SIG-M5 treated with dmso at 0.1 percent for 504 hours (cell line): ENCODE measurements at regions not wholly inside any gene's neighbourhood (a gene's known extent, or its start where the extent isn't known, plus 50 kb on each side); places are given as distances from the start of the nearest gene placed in this dataset.
"Not testable (repeated sequence)": the region's sequence is repeated elsewhere in the genome, so short reads cannot be mapped to it uniquely, and the experiment has no call there.

Source experiments
- DNase-seq: peaks from one replicate; lab custom pipeline; 2025; ENCODE audit not compliant: unreplicated experiment; lab: John Stamatoyannopoulos, UW

DNA sequence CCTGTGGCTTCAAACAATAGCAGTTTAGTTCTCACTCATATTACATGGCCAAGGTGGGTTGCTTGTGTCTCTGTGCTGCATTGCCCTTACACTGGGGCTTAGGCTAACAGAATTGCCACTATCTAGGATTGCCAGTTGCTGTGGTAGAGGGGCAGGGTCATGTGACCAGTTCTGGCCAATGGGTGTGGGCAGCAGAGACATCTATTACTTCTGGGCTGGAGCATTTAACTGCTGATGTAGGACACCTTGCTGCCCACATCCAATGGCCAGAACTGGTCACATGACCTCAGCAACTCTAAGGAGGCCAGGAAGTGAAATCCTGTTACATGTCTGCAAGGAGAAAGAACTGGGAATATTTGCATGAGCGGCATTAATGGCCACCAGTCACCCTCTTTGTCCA lies 199.3 kb downstream of the C9orf152 start:
- DNase-seq: no peak

DNA sequence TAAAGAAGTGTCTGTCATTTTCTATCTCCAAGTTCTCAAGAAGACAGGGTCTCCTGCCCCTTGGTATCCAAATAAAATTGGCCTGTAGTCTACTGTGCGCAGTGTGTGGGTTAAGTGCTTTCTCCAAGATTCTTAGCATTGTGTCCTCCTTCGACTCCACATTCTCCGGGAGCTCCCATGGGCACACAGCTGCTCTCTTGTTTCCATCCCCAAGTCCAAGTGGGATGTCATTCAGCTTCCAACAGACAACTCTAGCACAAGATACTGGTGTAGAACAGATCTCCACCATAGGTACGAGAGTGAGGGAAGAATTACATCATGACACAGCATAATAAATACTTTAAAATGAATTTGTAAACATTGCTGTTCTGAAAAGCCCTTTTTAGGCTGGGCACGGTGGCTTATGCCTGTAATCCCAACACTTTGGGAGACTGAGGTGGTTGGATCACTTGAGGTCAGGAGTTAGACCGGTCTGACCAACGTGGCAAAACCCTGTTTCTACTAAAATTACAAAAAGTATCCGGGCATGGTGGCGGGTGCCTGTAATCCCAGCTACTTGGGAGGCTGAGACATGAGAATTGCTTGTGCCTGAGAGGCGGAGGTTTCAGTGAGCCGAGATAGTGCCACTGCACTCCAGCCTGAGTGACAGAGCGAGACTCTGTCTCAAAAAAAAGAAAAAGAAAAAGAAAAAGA lies 196.2 kb downstream of the C9orf152 start:
- no peak for DNase-seq

DNA sequence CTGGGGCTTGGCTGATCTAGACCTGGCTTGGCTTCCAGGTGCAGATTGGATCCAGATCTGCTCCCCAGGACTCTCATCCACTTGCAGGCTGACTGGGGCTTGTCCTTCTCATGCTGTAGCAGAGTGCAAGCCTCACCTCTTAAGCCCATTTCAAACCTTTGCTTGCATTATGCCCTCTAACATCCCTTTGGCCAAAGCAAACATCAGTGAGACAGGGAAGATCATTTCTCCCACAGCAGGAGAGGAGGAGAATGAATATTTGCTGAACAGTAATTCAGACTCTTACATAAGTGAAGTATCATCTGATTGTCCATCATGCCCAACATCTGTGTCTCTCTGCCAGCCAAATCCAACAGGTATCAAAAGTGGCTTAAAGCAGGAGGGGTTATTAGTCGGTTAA lies 194.9 kb downstream of the C9orf152 start:
- DNase-seq: no peak

DNA sequence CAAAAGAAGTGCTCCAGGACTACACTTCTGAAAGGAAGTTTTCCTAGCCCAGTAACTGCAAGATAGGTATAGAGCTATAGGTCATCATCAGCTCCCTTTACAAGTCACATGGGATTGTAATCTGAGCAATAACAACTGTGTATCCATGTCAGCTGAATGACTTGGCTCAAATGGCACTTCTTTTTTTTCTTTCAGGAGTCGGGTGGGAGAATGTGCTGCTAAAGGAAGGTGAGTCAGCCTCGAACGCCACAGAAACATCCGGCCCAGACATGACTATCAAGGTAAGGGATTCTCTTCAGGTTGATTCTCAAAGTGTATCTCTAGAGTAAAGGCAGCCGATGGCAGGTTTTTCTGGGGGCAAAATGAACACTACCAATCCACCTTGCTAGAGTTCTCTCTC lies 192.2 kb downstream of the C9orf152 start:
- no peak for DNase-seq

DNA sequence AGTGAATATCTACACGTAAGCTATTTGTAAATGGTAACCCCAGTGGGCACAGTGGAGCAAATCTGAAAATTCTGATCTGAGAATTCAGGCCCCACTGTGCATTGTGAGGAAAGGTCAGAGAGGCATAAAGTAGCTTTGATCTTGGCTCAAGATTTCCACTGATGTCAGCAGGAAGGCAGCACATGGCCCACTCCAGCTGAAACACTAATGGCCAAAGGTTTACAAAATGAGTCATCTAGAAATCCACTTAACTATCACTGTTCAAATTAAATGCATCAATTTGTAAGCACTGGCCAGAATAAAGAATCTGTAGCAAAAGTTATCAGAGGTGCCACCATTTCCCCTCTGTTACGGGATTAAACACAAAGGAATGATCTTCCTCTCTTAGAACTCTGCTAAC lies 191.6 kb downstream of the C9orf152 start:
- DNase-seq: no peak

DNA sequence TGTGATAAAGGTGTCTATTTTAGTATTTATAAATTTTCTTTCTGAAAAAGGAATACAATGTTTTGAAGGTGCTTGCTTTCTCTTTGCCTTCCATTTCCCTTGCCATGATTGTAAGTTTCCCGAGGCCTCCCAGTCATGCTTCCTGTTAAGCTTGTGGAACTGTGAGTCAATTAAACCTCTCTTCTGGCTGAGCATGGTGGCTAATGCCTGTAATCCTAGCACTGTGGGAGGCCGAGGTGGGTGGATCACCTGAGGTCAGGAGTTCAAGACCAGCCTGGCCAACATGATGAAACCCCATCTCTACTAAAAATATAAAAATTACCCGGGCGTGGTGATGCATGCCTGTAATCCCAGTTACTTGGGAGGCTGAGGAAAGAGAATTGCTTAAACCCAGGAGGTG lies 187.7 kb downstream of the C9orf152 start:
- DNase-seq: not testable (repeated sequence)

DNA sequence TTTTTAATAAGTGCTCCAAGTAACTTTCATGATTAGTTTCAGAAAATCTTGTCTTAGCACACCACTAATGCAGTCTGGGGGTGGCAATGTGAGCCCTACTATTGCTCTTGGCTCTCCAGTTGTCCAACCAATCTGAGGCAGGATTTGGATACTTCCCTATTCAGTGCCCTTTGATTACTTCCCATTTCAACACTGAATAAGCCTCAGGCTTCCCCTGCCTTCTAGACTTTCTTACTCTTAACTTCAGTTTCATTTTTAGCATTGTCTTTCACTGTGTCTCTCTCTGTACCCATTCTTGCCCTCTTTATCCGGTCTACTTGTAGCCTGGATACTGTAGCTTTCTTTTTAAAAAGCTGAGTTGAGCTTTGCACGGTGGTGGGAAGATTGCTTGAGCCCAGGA lies 186.1 kb downstream of the C9orf152 start:
- peak; percentile 91 for DNase-seq

DNA sequence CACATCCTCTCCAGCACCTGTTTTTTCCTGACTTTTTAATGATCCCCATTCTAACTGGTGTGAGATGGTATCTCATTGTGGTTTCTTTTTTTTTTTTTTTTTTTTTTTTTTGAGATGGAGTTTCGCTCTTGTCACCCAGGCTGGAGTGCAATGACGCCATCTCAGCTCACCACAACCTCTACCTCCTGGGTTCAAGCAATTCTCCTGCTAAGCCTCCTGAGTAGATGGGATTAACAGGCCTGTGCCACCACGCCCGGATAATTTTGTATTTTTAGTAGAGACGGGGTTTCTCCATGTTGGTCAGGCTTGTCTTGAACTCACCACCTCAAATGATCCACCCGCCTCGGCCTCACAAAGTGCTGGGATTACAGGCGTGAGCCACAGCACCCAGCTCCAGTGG lies 184.7 kb downstream of the C9orf152 start:
- DNase-seq: not testable (repeated sequence)

DNA sequence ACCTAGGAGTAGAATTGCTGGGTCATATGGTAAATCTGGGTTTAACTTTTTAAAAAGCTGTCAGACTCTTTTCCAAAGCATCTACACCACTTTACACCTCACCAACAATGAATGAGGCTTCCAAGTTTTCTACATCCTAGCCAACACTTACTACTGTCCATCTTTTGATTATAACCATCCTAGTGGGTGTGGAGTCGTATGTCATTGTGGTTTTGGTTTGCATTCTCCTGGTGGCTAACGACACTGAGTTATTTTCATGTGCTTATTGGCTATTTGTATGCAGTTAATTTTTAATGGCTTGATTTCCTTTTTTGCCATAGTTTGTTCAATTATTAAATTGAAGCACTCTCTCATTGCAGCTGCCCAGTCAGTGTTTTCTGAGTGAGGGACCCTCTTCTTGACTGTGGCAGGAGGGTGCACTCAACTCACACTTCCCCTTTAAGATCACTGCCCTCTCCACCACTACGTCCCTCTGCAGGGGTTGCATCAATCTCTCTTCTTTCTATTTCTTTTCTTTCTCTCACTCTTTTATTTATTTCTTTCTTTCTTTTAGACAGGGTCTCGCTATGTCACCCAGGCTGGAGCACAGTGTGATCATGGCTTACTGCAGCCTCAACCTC lies 182.3 kb downstream of the C9orf152 start:
- peak; percentile 7 for DNase-seq

DNA sequence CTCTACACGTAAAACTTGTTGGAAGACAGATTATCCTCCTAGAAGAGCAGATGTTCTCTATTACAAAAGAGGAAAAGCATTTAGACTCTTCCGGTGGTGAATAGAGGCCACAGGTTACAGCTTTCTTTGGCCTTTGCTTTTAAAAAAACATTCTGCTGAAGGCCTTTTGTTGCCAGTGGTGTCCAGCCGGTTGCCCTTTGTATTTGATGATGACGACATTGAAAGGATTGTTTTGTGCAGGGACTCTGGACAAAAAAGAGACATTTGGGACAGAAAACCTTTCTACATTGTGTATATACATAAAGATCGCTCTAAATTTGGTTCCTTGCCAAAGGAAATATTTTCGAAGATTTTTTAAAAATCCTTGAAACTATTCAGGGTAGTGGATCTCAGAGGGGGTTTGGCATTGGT lies 180.3 kb downstream of the C9orf152 start:
- no peak for DNase-seq

DNA sequence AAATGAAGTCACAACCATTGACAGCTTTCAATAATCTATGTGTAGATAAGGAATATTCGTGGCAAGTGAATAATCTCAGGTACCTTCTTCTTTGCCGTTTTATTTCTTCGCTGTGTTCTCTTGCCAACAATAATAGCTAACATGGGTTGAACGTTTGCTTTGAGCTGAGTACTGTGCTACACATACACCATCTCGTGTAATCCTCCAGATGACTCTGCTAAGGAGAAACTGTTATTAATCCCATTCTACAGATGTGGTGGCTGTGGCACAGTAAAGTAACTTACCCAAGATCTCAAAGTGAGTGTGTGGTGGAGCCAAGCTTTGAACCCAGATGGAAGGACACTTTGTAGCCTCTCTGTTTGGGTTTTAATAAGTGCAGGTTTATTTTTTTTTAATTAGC lies 179.7 kb downstream of the C9orf152 start:
- DNase-seq: no peak

DNA sequence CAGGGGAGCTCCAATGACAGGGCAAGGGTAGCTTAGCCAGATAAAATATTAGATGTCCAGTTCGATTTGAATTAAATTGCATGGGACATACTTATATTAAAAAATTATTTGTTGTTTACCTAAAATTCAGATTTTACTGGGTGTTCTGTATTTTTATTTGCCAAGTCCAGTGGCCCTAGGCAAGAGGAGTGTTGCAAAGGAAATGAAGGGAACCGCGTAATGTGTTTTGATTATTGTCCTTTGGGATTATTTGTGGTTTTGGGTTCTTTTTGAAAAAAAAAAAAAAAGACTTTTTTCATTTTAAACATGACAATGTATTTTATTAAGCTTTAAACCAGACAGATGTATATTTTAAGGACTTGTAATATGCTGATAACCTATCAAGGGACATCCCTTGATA lies 179.3 kb downstream of the C9orf152 start:
- no peak for DNase-seq

DNA sequence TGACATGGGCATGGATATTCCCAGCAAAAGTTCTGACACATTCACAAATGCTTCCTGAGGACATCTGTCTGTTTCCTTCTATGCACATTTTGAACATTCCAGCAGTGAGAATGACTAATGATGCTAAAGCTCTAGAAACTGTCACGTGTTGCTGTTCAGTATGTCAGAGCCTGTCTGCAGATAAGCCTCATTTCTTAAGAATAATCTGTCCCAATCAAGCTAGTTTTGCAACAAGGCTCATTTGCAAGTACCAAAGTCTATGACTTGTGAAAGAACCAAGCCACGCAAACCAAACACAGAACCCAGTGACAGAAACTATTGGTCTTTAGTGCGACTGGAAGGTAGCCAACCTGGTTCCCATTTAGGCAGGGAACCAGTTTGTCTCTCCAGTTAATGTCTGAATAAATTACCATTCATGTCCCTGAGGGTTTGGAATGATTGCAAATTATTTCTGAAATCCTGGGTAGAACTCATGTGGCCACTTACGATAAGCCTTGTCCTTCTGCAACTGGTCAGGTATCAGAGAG lies 178.5 kb downstream of the C9orf152 start:
- peak; percentile 75 for DNase-seq

DNA sequence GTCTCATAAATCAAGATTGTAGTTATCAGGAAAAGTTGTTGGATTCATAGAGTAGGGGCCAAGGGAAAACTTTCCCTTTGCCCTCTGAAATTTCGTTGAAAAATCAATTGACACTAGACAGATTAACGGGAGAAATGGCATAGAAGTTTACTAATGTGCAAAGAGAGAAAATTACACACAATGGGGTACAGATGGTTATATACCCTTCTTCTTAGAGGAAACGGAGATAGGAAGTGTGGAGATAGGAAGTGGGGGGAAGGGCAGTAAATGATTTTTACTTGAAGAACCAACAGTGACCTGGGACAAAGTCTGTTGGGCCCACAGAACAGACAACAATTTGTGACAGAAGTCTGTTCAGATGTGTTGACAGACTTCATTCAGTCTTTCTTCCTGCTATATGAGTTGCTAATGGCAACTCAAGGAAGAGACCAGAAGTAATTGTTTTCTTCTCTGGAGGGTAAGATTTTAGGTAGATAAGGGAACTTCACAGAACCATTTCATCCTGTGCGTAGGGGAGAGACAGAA lies 177.9 kb downstream of the C9orf152 start:
- no peak for DNase-seq

DNA sequence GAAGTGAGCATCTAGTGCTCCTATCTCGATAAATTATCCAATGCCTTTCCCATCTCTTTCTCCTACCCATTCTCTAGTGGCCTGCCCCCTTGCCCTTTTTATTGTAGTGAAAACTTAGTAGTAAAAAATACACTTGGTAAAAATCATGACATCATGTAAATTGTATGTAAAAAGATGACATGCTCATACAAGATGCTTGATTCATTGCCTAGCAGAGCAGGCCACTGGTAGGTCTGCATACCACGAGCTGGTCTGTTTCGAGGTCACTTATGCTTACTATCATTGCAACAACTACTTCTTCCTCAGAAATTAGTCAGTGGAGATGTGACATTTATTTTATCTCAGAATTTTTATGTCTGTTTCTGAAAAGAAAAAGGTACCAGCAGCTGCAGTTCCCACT lies 177.3 kb downstream of the C9orf152 start:
- DNase-seq: no peak

DNA sequence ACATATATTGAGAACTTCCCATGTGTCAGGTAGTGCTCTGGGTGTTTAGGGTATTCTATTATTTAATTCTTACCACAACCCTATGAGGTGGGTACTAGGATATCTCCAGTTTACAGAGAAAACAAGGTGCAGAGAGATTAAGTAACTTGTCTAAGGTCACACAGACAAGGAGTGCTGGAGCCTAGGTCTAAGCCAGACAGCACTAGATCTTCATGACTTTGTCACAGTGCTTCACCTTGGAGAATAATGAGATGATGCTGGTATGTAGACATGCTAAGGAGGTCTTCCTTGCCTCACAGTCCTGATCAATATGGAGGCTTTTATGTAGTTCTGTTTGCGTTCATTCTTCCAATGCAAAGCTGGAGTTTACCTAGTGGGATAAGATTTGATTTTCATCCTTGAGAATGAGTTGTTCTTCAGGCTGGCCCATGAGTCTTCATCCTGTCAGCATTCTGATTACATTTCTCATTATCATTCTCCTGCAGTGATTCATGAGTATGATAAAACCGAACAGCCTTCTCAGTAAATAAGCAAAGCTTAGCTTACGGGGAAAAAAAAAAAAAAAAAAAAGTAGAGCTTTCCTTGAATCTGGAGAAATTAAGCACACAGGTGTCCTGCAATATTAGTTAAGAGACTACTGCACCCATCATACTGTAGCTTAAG lies 176.3 kb downstream of the C9orf152 start:
- DNase-seq: no peak

DNA sequence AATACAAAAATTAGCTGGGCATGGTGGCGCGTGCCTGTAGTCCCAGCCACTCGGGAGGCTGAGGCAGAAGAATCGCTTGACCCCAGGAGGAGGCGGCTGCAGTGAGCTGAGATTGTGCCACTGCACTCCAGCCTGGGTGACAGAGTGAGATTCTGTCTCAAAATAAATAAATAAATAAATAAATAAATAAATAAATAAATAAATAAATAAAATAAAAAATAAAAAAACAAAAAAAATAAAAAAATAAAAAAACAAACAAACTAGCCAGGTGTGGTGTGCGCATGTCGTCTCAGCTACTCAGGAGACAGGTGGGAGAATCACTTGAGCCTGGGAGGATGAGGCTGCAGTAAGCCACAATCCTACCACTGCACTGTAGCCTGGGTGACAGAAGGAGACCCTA lies 175.4 kb downstream of the C9orf152 start:
- DNase-seq: not testable (repeated sequence)

DNA sequence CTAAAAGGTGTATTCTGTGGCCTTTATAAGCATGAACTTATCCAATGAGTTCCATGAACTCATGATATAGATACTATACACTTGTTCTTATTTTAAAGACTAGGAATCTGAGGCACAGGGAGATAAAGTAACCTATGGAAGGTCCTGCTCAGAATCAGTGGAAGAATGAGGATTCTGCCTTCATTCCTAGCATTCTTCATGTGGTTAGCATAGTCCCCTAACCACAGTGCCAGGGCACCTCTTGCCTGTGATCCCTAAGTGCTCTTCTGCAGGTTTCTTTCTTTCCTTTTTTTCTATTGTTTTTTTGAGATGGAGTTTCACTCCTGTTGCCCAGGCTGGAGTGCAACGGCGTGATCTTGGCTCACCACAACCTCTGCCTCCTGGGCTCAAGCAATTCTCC lies 174.1 kb downstream of the C9orf152 start:
- no peak for DNase-seq

DNA sequence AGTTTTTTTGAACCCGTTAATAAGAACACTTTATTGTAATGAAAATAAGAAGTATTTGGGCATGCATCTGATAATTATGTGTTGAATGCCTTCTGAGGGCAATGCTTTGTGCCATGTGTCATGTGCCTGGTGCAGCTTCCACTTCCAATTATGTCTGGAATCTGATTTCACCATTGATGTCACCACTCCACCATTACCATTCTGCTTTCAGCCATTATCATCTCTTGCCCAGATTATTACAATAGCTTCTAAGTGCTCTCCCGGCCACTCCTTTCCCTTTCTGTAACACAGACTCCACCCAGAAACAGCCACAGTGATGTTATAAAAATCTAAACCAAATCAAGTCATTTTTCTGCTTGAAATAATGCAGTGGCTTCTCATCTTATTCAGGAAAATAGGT lies 171.7 kb downstream of the C9orf152 start:
- no peak for DNase-seq

DNA sequence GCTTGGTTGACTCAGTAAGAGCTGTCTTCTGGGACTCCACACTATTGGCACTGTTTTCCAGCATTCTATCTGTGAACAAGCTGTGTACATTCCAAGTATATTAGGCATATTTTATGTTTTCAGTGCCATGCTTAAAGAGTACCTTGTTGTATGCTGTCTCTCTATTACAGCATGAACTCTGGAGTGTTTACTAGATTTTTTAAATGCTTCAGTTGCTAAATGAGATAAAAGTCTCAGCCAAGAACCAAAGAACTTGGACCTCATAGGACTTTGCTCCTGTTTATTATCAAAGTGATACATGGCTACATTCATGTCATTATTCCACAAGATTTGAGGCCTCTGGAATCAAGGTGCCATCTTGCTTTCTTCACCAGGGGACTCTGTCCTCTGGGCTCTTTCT lies 167.2 kb downstream of the C9orf152 start:
- no peak for DNase-seq

DNA sequence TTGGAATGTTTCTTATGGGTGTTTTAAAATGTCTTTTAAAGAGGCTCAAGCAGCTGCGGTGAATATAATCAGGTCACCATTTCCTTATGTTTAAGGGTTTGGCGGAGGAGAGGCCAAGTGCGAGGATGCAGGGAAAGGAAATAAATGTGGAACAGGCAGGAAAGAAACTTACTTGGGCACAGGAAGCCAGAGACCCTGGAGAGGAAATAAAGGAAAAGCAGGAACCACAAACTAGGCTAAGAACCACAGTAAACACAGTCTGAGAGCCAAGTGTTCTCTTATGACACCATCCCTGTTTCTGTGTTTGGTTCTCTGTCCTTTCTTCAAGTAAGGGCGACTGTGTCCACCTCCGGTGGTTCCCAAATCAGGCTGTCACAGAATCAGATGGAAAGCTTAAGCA lies 166.5 kb downstream of the C9orf152 start:
- DNase-seq: no peak
